ENCODE measurements at regions not wholly inside any gene's neighbourhood (a gene's known extent, or its start where the extent isn't known, plus 50 kb on each side); places are given as distances from the start of the nearest gene placed in this dataset.

DNA sequence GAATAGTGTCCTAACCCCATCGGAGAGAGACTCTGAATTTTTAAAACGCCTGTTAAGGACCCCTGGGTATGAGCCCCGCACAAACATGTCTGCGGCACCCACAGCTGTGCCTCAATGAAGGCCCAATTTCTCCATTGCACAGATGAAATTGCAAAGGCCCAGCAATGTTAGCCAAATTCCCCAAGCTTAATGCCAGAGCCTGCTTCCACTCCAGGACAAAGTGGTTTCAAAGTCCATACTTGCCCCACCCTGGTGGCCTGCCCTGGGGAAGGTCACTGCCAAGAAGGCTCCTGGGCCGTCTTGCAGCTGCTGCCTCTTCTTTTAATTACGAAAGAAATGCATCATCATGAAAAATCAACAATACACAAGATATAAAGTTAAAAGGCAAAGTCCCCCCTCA lies 1179.7 kb downstream of the VRK1 start (continued):
- no peak for TF ChIP-seq MYBL2 (CRISPR knock-in tag; IDR thresholded peaks at IDR 0.05)
- TF ChIP-seq, protein P1, sequence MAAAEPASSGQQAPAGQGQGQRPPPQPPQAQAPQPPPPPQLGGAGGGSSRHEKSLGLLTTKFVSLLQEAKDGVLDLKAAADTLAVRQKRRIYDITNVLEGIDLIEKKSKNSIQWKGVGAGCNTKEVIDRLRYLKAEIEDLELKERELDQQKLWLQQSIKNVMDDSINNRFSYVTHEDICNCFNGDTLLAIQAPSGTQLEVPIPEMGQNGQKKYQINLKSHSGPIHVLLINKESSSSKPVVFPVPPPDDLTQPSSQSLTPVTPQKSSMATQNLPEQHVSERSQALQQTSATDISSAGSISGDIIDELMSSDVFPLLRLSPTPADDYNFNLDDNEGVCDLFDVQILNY (CRISPR knock-in tag; IDR thresholded peaks at IDR 0.05), result no peak
- TF ChIP-seq, protein P2, sequence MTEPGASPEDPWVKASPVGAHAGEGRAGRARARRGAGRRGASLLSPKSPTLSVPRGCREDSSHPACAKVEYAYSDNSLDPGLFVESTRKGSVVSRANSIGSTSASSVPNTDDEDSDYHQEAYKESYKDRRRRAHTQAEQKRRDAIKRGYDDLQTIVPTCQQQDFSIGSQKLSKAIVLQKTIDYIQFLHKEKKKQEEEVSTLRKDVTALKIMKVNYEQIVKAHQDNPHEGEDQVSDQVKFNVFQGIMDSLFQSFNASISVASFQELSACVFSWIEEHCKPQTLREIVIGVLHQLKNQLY (CRISPR knock-in tag; IDR thresholded peaks at IDR 0.05), result no peak

DNA sequence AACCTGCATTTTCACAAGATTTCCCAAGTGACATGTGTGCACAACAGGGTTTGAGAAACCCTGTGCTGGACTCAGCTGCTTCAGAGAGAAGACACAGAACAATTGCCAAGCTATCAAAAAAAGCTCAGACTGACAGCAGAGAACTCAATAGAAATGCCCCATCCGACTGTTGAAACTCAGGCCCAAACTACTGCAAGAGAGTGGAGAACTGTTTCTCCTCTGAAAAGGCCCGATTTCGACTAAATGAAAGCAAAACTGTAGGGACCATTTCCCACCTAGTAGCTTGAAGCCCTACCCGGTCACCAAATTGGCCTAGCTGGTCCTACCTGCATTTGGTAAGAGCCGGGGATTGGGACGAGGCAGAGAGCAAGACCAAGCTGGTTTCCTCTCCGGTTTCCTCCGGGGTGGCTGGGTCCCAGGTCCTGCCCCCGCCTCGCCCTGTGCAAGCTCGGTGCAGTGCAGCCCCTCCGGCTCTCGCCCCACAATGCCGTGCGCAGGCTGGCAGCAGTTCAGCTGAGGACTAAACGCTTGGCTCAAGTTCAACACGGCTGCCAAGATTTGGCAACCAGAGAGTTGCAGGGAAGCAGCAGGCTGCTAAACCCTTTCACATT lies 1180.6 kb downstream of the VRK1 start:
- H3K4me1 Mint-ChIP-seq, result peaks cover 14% of the 10 kb centered on the region
- ChIA-PET POLR2A (interaction anchor here (0.5 to 0.8 kb wide), 2 partner anchors 322 to 339 kb away, joined by 3 to 6 read pairs; no protein-coding TSS in a partner anchor), CTCF (interaction anchor here (0.6 to 2.5 kb wide), 14 partner anchors 18 to 1342 kb away, joined by 3 to 12 read pairs (median 4); no protein-coding TSS in a partner anchor)
- peaks cover 7% of the 10 kb centered on the region; the same call in 1 of the 2 replicates for H3K27me3 Mint-ChIP-seq (ENCODE audit: low read depth)
- ATAC-seq (peak; percentile 41), DNase-seq (ENCODE audit: low spot score) (peak; percentile 17)
- H3K9me3 Mint-ChIP-seq, result peaks cover 11% of the 10 kb centered on the region; the same call in 1 of the 2 replicates
- H3K27ac Mint-ChIP-seq, result no peak overlapping the region
- H3K4me3 Mint-ChIP-seq, result no peak overlapping the region
- H3K36me3 Mint-ChIP-seq, result no peaks in the 10 kb centered on the region
- TF ChIP-seq, protein P3, sequence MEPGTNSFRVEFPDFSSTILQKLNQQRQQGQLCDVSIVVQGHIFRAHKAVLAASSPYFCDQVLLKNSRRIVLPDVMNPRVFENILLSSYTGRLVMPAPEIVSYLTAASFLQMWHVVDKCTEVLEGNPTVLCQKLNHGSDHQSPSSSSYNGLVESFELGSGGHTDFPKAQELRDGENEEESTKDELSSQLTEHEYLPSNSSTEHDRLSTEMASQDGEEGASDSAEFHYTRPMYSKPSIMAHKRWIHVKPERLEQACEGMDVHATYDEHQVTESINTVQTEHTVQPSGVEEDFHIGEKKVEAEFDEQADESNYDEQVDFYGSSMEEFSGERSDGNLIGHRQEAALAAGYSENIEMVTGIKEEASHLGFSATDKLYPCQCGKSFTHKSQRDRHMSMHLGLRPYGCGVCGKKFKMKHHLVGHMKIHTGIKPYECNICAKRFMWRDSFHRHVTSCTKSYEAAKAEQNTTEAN (CRISPR knock-in tag; IDR thresholded peaks at IDR 0.05), result no peak
- TF ChIP-seq ZBTB21 (CRISPR knock-in tag; IDR thresholded peaks at IDR 0.05; ENCODE audit: borderline replicate concordance) (no peak), GRHL2 (CRISPR knock-in tag; IDR thresholded peaks at IDR 0.05; ENCODE audit: insufficient replicate concordance, severe bottlenecking) (no peak), CREM (CRISPR knock-in tag; IDR thresholded peaks at IDR 0.05) (no peak), TCF7 (CRISPR knock-in tag; IDR thresholded peaks at IDR 0.05; ENCODE audit: low read depth) (no peak)
- TF ChIP-seq, protein P4, sequence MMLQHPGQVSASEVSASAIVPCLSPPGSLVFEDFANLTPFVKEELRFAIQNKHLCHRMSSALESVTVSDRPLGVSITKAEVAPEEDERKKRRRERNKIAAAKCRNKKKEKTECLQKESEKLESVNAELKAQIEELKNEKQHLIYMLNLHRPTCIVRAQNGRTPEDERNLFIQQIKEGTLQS (CRISPR knock-in tag; conservative IDR thresholded peaks at IDR 0.05), result no peak
- TF ChIP-seq, protein P5, sequence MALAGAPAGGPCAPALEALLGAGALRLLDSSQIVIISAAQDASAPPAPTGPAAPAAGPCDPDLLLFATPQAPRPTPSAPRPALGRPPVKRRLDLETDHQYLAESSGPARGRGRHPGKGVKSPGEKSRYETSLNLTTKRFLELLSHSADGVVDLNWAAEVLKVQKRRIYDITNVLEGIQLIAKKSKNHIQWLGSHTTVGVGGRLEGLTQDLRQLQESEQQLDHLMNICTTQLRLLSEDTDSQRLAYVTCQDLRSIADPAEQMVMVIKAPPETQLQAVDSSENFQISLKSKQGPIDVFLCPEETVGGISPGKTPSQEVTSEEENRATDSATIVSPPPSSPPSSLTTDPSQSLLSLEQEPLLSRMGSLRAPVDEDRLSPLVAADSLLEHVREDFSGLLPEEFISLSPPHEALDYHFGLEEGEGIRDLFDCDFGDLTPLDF (CRISPR knock-in tag; IDR thresholded peaks at IDR 0.05), result no peak

DNA sequence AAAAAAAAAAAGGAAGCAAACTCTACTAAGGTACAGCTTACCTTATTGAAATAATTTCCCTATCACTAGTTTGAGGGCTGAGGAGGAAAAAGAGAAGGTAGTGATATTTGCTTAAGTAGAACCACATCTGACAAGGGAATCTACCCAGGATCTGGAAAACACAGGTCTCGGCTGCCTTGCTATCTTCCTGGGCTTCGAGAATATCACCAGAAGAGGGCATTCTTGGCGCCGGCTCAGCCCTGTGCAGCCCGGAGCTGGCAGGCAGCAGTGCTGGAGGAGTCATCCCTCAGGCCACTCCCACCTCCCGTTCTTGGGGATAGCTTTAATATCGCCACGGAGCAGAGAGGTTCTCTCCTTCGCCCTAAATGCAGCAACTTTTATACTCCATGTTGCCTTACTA lies 1181.2 kb downstream of the VRK1 start:
- Mint-ChIP-seq H3K27ac (no peak overlapping the region), H3K4me1 (peaks cover 14% of the 10 kb centered on the region), H3K4me3 (peak overlapping the region; percentile 67), H3K9me3 (peaks cover 11% of the 10 kb centered on the region; the same call in 1 of the 2 replicates), H3K27me3 (ENCODE audit: low read depth) (peaks cover 7% of the 10 kb centered on the region; the same call in 1 of the 2 replicates), H3K36me3 (no peaks in the 10 kb centered on the region)
- ATAC-seq (peak; percentile 100), DNase-seq (ENCODE audit: low spot score) (peak; percentile 80)
- POLR2A ChIA-PET, result interaction anchor here (0.5 to 0.8 kb wide), 3 partner anchors 227 to 339 kb away, joined by 3 to 6 read pairs (median 4); no protein-coding TSS in a partner anchor
- CTCF ChIA-PET, result interaction anchor here (0.6 to 2.5 kb wide), 15 partner anchors 16 to 1341 kb away, joined by 3 to 12 read pairs (median 4); no protein-coding TSS in a partner anchor
- no peak for TF ChIP-seq GTF2I (CRISPR knock-in tag; conservative IDR thresholded peaks at IDR 0.05)
- no peak for TF ChIP-seq TCF7 (CRISPR knock-in tag; IDR thresholded peaks at IDR 0.05; ENCODE audit: low read depth)
- TF ChIP-seq, protein P6, sequence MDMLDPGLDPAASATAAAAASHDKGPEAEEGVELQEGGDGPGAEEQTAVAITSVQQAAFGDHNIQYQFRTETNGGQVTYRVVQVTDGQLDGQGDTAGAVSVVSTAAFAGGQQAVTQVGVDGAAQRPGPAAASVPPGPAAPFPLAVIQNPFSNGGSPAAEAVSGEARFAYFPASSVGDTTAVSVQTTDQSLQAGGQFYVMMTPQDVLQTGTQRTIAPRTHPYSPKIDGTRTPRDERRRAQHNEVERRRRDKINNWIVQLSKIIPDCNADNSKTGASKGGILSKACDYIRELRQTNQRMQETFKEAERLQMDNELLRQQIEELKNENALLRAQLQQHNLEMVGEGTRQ (CRISPR knock-in tag; IDR thresholded peaks at IDR 0.05), result no peak
- TF ChIP-seq ZNF219 (CRISPR knock-in tag; IDR thresholded peaks at IDR 0.05; ENCODE audit: borderline replicate concordance), result no peak
- TF ChIP-seq, protein P3 (CRISPR knock-in tag; IDR thresholded peaks at IDR 0.05), result no peak
- TF ChIP-seq GRHL2 (CRISPR knock-in tag; IDR thresholded peaks at IDR 0.05; ENCODE audit: insufficient replicate concordance, severe bottlenecking), result no peak
- no peak for TF ChIP-seq ZNF396 (CRISPR knock-in tag; IDR thresholded peaks at IDR 0.05; ENCODE audit: borderline replicate concordance)
- no peak for TF ChIP-seq ZNF317 (CRISPR knock-in tag; IDR thresholded peaks at IDR 0.05; ENCODE audit: borderline replicate concordance, low read depth)
- TF ChIP-seq NFATC4 (CRISPR knock-in tag; IDR thresholded peaks at IDR 0.05), result no peak
- no peak for TF ChIP-seq SOX15 (CRISPR knock-in tag; IDR thresholded peaks at IDR 0.05)
- TF ChIP-seq, protein P7, sequence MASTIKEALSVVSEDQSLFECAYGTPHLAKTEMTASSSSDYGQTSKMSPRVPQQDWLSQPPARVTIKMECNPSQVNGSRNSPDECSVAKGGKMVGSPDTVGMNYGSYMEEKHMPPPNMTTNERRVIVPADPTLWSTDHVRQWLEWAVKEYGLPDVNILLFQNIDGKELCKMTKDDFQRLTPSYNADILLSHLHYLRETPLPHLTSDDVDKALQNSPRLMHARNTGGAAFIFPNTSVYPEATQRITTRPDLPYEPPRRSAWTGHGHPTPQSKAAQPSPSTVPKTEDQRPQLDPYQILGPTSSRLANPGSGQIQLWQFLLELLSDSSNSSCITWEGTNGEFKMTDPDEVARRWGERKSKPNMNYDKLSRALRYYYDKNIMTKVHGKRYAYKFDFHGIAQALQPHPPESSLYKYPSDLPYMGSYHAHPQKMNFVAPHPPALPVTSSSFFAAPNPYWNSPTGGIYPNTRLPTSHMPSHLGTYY (CRISPR knock-in tag; IDR thresholded peaks at IDR 0.05), result no peak
- TF ChIP-seq, protein P8, sequence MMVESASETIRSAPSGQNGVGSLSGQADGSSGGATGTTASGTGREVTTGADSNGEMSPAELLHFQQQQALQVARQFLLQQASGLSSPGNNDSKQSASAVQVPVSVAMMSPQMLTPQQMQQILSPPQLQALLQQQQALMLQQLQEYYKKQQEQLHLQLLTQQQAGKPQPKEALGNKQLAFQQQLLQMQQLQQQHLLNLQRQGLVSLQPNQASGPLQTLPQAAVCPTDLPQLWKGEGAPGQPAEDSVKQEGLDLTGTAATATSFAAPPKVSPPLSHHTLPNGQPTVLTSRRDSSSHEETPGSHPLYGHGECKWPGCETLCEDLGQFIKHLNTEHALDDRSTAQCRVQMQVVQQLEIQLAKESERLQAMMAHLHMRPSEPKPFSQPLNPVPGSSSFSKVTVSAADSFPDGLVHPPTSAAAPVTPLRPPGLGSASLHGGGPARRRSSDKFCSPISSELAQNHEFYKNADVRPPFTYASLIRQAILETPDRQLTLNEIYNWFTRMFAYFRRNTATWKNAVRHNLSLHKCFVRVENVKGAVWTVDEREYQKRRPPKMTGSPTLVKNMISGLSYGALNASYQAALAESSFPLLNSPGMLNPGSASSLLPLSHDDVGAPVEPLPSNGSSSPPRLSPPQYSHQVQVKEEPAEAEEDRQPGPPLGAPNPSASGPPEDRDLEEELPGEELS (CRISPR knock-in tag; IDR thresholded peaks at IDR 0.05), result no peak
- no peak for TF ChIP-seq NR3C1 (CRISPR knock-in tag; conservative IDR thresholded peaks at IDR 0.05; ENCODE audit: low read depth)

Measured in WTC11 (cell line).